CD14-positive monocyte (primary cell): ENCODE measurements at regions not wholly inside any gene's neighbourhood (a gene's known extent, or its start where the extent isn't known, plus 50 kb on each side); places are given as distances from the start of the nearest gene placed in this dataset.

Experiments used
- DNase-seq, 3 donors: peaks; one replicate each; pipeline ENCODE4 v3.0.0-alpha.2; 2011 to 2022
- H2AFZ ChIP-seq: 2 replicates; pipeline ENCODE4 v1.6.0; 2012; ENCODE audit warnings: mild to moderate bottlenecking, low read depth, low read length, inconsistent platforms; ENCODE audit not compliant: insufficient read depth, poor library complexity, severe bottlenecking
- H3K27ac ChIP-seq, 2 donors: 1 replicate in 1 of 2; 2 replicates in 1 of 2; pipeline ENCODE4 v1.5.1; 2012 to 2013; ENCODE audit warnings: low read length in 2 of 2, control low read depth in 1 of 2, inconsistent platforms in 1 of 2, low read depth in 1 of 2, mild to moderate bottlenecking in 1 of 2
- H3K27me3 ChIP-seq, 2 donors: one replicate each; pipeline versions ENCODE4 v1.6.0 to v1.6.1; 2011 to 2013; ENCODE audit warnings: low read length in 2 of 2; ENCODE audit not compliant: control insufficient read depth in 2 of 2, insufficient read depth in 2 of 2
- H3K36me3 ChIP-seq, 2 donors: replicated peaks in 1 of 2; 1 replicate in 1 of 2; 2 replicates in 1 of 2; pipeline versions ENCODE4 v1.5.1 to v1.6.1; 2012 to 2013; ENCODE audit warnings: low read length in 2 of 2, control low read depth in 1 of 2, inconsistent platforms in 1 of 2, mild to moderate bottlenecking in 1 of 2; ENCODE audit not compliant: insufficient read depth in 2 of 2, control insufficient read depth in 1 of 2
- H3K4me1 ChIP-seq, 2 donors: 1 replicate in 1 of 2; 2 replicates in 1 of 2; pipeline versions ENCODE4 v1.5.1 to v1.6.1; 2012 to 2013; ENCODE audit warnings: low read length in 2 of 2, control low read depth in 1 of 2, inconsistent platforms in 1 of 2, mild to moderate bottlenecking in 1 of 2, moderate library complexity in 1 of 2; ENCODE audit not compliant: insufficient read depth in 2 of 2, control insufficient read depth in 1 of 2
- H3K4me2 ChIP-seq: replicated peaks from 2 replicates; pipeline ENCODE3; 2012; ENCODE audit warnings: low read length, moderate library complexity, mild to moderate bottlenecking; ENCODE audit not compliant: poor library complexity, severe bottlenecking; ENCODE audit errors: extremely low read depth
- H3K4me3 ChIP-seq, 3 experiments: fragments of 200-600 bp in 1 of 3; sonication (generic) in 1 of 3; replicated peaks in 1 of 3; 1 replicate in 2 of 3; 2 replicates in 1 of 3; pipeline ENCODE4 v1.5.1; 2011 to 2013; ENCODE audit warnings: low read length in 3 of 3, mild to moderate bottlenecking in 3 of 3, control low read depth in 2 of 3, low read depth in 2 of 3, inconsistent platforms in 1 of 3, moderate library complexity in 1 of 3
- H3K79me2 ChIP-seq: 2 replicates; pipeline ENCODE4 v1.6.0; 2012; ENCODE audit warnings: mild to moderate bottlenecking, control low read depth, inconsistent platforms, low read length, moderate library complexity; ENCODE audit not compliant: insufficient read depth
- H3K9ac ChIP-seq: 2 replicates; pipeline ENCODE4 v1.6.0; 2017; ENCODE audit warnings: low read length, mild to moderate bottlenecking; ENCODE audit not compliant: insufficient read depth, poor library complexity, severe bottlenecking
- H3K9me3 ChIP-seq, 2 donors: replicated peaks in 1 of 2; 1 replicate in 1 of 2; 2 replicates in 1 of 2; pipeline versions ENCODE4 v1.5.1 to v1.6.1; 2012 to 2013; ENCODE audit warnings: low read length in 2 of 2, control low read depth in 1 of 2; ENCODE audit not compliant: control insufficient read depth in 1 of 2, insufficient read depth in 1 of 2
- H4K20me1 ChIP-seq: 2 replicates; pipeline ENCODE4 v1.6.0; 2012; ENCODE audit warnings: mild to moderate bottlenecking, low read length, control low read depth, moderate library complexity; ENCODE audit not compliant: insufficient read depth
- H3K27ac Mint-ChIP-seq, 7 donors: one replicate each; pipeline ENCODE4 v1.8.0; 2020; ENCODE audit warnings: mild to moderate bottlenecking in 7 of 7, mixed read lengths in 7 of 7, moderate library complexity in 6 of 7, inconsistent platforms in 2 of 7
- H3K27me3 Mint-ChIP-seq, 3 donors: one replicate each; pipeline ENCODE4 v1.8.0; 2021 to 2022; ENCODE audit warnings: low read depth in 3 of 3, mild to moderate bottlenecking in 3 of 3, mixed read lengths in 3 of 3, moderate library complexity in 3 of 3, inconsistent platforms in 1 of 3
- H3K36me3 Mint-ChIP-seq, 2 donors: one replicate each; pipeline ENCODE4 v1.8.0; 2020; ENCODE audit warnings: mixed read lengths in 2 of 2, inconsistent platforms in 1 of 2, mild to moderate bottlenecking in 1 of 2
- H3K4me1 Mint-ChIP-seq: one replicate; pipeline ENCODE4 v1.8.0; 2020; ENCODE audit warnings: mild to moderate bottlenecking, mixed read lengths
- H3K4me3 Mint-ChIP-seq, 2 donors: one replicate each; pipeline ENCODE4 v1.8.0; 2020; ENCODE audit warnings: mild to moderate bottlenecking in 2 of 2, mixed read lengths in 2 of 2, moderate library complexity in 1 of 2
- H3K9me3 Mint-ChIP-seq, 7 donors: one replicate each; pipeline ENCODE4 v1.8.0; 2020 to 2022; ENCODE audit warnings: mixed read lengths in 7 of 7, mild to moderate bottlenecking in 6 of 7, moderate library complexity in 6 of 7, inconsistent platforms in 2 of 7
- CTCF ChIP-seq: fragments of 200-600 bp; IDR thresholded peaks from one replicate; pipeline ENCODE4 v1.8.0; 2022; ENCODE audit warnings: antibody characterized with exemption, mild to moderate bottlenecking
- WGBS: methylation state at CpG from one replicate; pipeline ENCODE4 v1.1.5; 2013; ENCODE audit warnings: missing lambda C conversion rate; ENCODE audit not compliant: insufficient coverage; 5-methylcytosine and 5-hydroxymethylcytosine counted together
- intact Hi-C, 2 donors: fragments of 100-400 bp; cut with micrococcal nuclease; formaldehyde crosslinking; loops; one replicate each; pipeline versions ENCODE4 v1.15.0 to v1.15.1; 2023

GRCh38 chr1:200302921-200303290, 106.9 kb downstream of the ZNF281 start:
- Mint-ChIP-seq H3K27ac (peak overlapping the region in 1 of 7 donors; percentile 57), H3K27me3 (peaks cover 0 to 12% (median 11%) of the 10 kb centered on the region in 3 donors), H3K4me1 (peaks cover 33% of the 10 kb centered on the region), H3K4me3 (peak overlapping the region; percentile 88 to 94), H3K36me3 (no peaks in the 10 kb centered on the region), H3K9me3 (no peaks in the 10 kb centered on the region)
- peak overlapping the region; percentile 79 for H3K4me2 ChIP-seq
- no peak for TF ChIP-seq CTCF
- DNase-seq = no peak
- peak overlapping the region; percentile 63 to 90 (median 85) for H3K4me3 ChIP-seq
- H3K9ac ChIP-seq = peak overlapping the region; percentile 56
- H3K79me2 ChIP-seq = no peaks in the 10 kb centered on the region
- H3K27me3 ChIP-seq = peaks cover 0 to 3% of the 10 kb centered on the region in 2 donors
- H3K36me3 ChIP-seq = no peaks in the 10 kb centered on the region
- H3K27ac ChIP-seq = no peak overlapping the region
- peak overlapping the region; percentile 88 for H2AFZ ChIP-seq
- WGBS = 78% methylated on average over 3 of the region's 13 CpGs
- no peaks in the 10 kb centered on the region for H4K20me1 ChIP-seq
- intact Hi-C loops = no loop called here
- H3K9me3 ChIP-seq = no peaks in the 10 kb centered on the region
- peaks cover 19 to 23% of the 10 kb centered on the region in 2 donors for H3K4me1 ChIP-seq

- no peak for TF ChIP-seq CTCF
- H3K4me3 ChIP-seq = peak overlapping the region; percentile 63 to 90 (median 85)
- peaks cover 30% of the 10 kb centered on the region for H3K4me1 Mint-ChIP-seq
- peak overlapping the region in 1 of 2 donors; percentile 43 for H3K27ac ChIP-seq
- peak overlapping the region in 2 of 7 donors; percentile 57 to 60 for H3K27ac Mint-ChIP-seq
- H3K27me3 Mint-ChIP-seq = peaks cover 0 to 12% (median 11%) of the 10 kb centered on the region in 3 donors
- peak in 2 of 3 donors; percentile 31 to 41 for DNase-seq
- peak overlapping the region; percentile 88 for H2AFZ ChIP-seq
- H4K20me1 ChIP-seq = no peaks in the 10 kb centered on the region
- no peaks in the 10 kb centered on the region for H3K79me2 ChIP-seq
- intact Hi-C loops = no loop called here
- H3K36me3 ChIP-seq = no peaks in the 10 kb centered on the region
- peak overlapping the region; percentile 79 for H3K4me2 ChIP-seq
- no peaks in the 10 kb centered on the region for H3K36me3 Mint-ChIP-seq
- H3K4me3 Mint-ChIP-seq = peak overlapping the region; percentile 88 to 94
- peaks cover 17 to 20% of the 10 kb centered on the region in 2 donors for H3K4me1 ChIP-seq
- peak overlapping the region; percentile 56 for H3K9ac ChIP-seq
- peaks cover 0 to 3% of the 10 kb centered on the region in 2 donors for H3K27me3 ChIP-seq
- H3K9me3 Mint-ChIP-seq = no peaks in the 10 kb centered on the region
- H3K9me3 ChIP-seq = no peaks in the 10 kb centered on the region
- under 1% methylated on average over 29 of the region's 36 CpGs for WGBS
These were observed 107.5 kb downstream of the ZNF281 start for GRCh38 chr1:200302192-200302920.
